Spleen (tissue), 7 donors: ENCODE measurements at regions not wholly inside any gene's neighbourhood (a gene's known extent, or its start where the extent isn't known, plus 50 kb on each side); places are given as distances from the start of the nearest gene placed in this dataset.

Experiments used
- CTCF ChIP-seq, 11 experiments: fragments of 200-600 bp in 7 of 11; fragments of 450-650 bp in 4 of 11; sonication (generic) in 4 of 11; IDR thresholded peaks in 8 of 11; conservative IDR thresholded peaks in 3 of 11; 1 replicate in 7 of 11; 2 replicates in 4 of 11; pipeline versions ENCODE4 v1.4.0 to v1.8.0; 2016 to 2021; ENCODE audit warnings: antibody characterized with exemption in 11 of 11, inconsistent platforms in 4 of 11, mild to moderate bottlenecking in 1 of 11
- POLR2AphosphoS5 ChIP-seq, 3 donors: sonication (generic); formaldehyde crosslinking; IDR thresholded peaks; one replicate each; pipeline ENCODE4 v1.5.1; 2017; ENCODE audit warnings: antibody characterized with exemption in 3 of 3
- donor health status: DM: no; HTN: no; CAD: no; lungs with moderate emphysema.
- donor health status: DM: no; HTN: no; CAD: no.
- donor health status: DM: no; HTN: no; CAD: no.

DNA sequence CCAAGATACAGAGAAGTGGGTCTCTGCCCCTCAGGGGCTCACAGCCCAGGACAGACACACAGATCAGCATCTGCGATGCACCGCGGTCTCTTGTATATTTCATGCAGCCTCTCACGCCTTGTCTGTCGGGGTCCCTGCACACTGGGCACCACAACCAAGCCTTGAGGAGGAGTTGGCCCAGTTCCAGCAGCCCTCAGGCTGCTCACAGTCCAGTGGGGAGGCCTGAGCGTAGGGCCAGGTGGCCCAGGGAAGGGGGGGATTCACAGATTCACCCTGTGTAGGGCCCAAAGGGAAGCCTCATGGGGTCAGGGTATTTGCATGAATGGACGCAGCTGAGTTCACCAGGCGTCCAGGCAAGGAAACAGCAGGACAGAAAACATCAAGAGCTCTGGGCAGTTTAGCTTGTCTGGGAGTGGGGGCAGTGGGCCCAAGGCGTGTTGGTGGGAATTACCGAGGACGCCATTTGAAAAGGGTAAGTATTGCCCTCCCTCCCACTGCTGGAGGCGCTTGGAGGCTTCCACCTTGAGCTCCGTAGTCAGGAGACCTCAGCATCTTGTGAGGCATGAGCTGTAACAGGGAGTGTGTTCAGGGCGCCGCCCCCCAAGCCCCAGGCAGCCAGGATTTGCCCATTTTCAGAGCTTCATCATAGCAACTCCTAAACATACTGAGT is 129.1 kb upstream of the CHST15 start:
- TF ChIP-seq POLR2AphosphoS5 (IDR thresholded peaks at IDR 0.05) (no peak), CTCF (IDR thresholded peaks at IDR 0.05 in 8 of 11, conservative IDR thresholded peaks at IDR 0.05 in 3 of 11) (no peak)
